ENCODE measurements at regions not wholly inside any gene's neighbourhood (a gene's known extent, or its start where the extent isn't known, plus 50 kb on each side); places are given as distances from the start of the nearest gene placed in this dataset.

DNA sequence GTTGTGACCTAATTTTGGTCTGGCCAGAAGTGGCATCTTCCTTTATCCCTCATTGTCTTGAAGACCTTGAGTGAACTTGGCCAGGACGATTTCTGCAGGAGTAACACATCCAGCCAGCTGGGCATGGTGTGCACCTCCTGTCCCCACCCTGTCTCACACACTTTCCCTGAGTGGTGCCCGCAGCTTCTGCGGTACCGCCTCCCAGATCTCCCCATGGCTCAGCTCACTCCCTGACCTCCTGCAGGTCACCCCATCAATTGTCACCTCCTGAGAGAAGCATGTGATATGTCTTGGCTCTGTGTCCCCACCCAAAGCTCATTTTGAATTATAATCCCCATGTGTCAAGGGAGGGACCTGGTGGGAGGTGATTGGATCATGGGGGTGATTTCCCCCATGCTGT, 50.2 kb upstream of the TP53I11 start:
- Histone ChIP-seq H3K27me3 (ENCODE audit: control insufficient read depth in 1 of 2, insufficient read depth in 1 of 2, low read length in 2 of 2) (peaks cover 33 to 47% of the 10 kb centered on the region in 2 experiments), H3K4me1 (ENCODE audit: control insufficient read depth, insufficient read depth, low read depth, low read length) (no peaks in the 10 kb centered on the region), H3K14ac (ENCODE audit: low read length in 2 of 2) (no peak overlapping the region), H3K27ac (ENCODE audit: low read length, poor library complexity, severe bottlenecking) (no peak overlapping the region), H3K9ac (ENCODE audit: low read length) (no peak overlapping the region), H2BK5ac (ENCODE audit: low read depth, low read length, poor library complexity, severe bottlenecking) (no peak overlapping the region), H3K23ac (ENCODE audit: low read length in 2 of 2) (no peak overlapping the region), H3K9me3 (ENCODE audit: control insufficient read depth, low read length) (no peaks in the 10 kb centered on the region), H3K4me2 (ENCODE audit: low read length, poor library complexity, severe bottlenecking) (no peak overlapping the region), H2AFZ (ENCODE audit: low read depth, low read length) (no peak overlapping the region), H3K79me1 (replicated peaks; ENCODE audit: low read length, poor library complexity, severe bottlenecking) (no peaks in the 10 kb centered on the region), H2BK120ac (ENCODE audit: low read depth, low read length) (no peak overlapping the region), H3K4ac (ENCODE audit: low read depth in 1 of 2, low read length in 2 of 2) (no peak overlapping the region), H3K4me3 (ENCODE audit: insufficient read depth in 1 of 2, low read depth in 1 of 2, low read length in 2 of 2) (no peak overlapping the region), H2AK5ac (ENCODE audit: low read length, severe bottlenecking) (no peak overlapping the region), H4K8ac (ENCODE audit: low read length) (no peak overlapping the region), H4K91ac (ENCODE audit: low read length) (peak overlapping the region; percentile 25), H3K18ac (ENCODE audit: low read depth in 1 of 2, low read length in 2 of 2) (no peak overlapping the region), H2BK12ac (ENCODE audit: low read length in 2 of 2) (no peak overlapping the region), H2BK15ac (ENCODE audit: low read depth, poor library complexity, severe bottlenecking) (no peak overlapping the region), H3K36me3 (ENCODE audit: control insufficient read depth in 1 of 2, insufficient read depth in 2 of 2, low read depth in 1 of 2, low read length in 2 of 2) (no peaks in the 10 kb centered on the region)
- no peak for DNase-seq
- 100% methylated on average over 2 of the region's 4 CpGs for WGBS

GRCh38 chr11:45001466-45002165, 50.9 kb upstream of the TP53I11 start:
- 99% methylated on average over 4 of the region's 6 CpGs for WGBS
- H4K8ac ChIP-seq (ENCODE audit: low read length), result no peak overlapping the region
- no peak overlapping the region for H3K4me2 ChIP-seq (ENCODE audit: low read length, poor library complexity, severe bottlenecking)
- H3K9ac ChIP-seq (ENCODE audit: low read length), result no peak overlapping the region
- no peak overlapping the region for H3K18ac ChIP-seq (ENCODE audit: low read depth in 1 of 2, low read length in 2 of 2)
- no peaks in the 10 kb centered on the region for H3K79me1 ChIP-seq (replicated peaks; ENCODE audit: low read length, poor library complexity, severe bottlenecking)
- no peak overlapping the region for H3K14ac ChIP-seq (ENCODE audit: low read length in 2 of 2)
- no peak overlapping the region for H2BK12ac ChIP-seq (ENCODE audit: low read length in 2 of 2)
- no peak overlapping the region for H2AFZ ChIP-seq (ENCODE audit: low read depth, low read length)
- no peaks in the 10 kb centered on the region for H3K36me3 ChIP-seq (ENCODE audit: control insufficient read depth in 1 of 2, insufficient read depth in 2 of 2, low read depth in 1 of 2, low read length in 2 of 2)
- H2BK5ac ChIP-seq (ENCODE audit: low read depth, low read length, poor library complexity, severe bottlenecking), result no peak overlapping the region
- H4K91ac ChIP-seq (ENCODE audit: low read length), result no peak overlapping the region
- no peaks in the 10 kb centered on the region for H3K9me3 ChIP-seq (ENCODE audit: control insufficient read depth, low read length)
- no peaks in the 10 kb centered on the region for H3K4me1 ChIP-seq (ENCODE audit: control insufficient read depth, insufficient read depth, low read depth, low read length)
- no peak overlapping the region for H2BK120ac ChIP-seq (ENCODE audit: low read depth, low read length)
- no peak overlapping the region for H2AK5ac ChIP-seq (ENCODE audit: low read length, severe bottlenecking)
- no peak overlapping the region for H3K23ac ChIP-seq (ENCODE audit: low read length in 2 of 2)
- DNase-seq, result no peak
- no peak overlapping the region for H3K4ac ChIP-seq (ENCODE audit: low read depth in 1 of 2, low read length in 2 of 2)
- H2BK15ac ChIP-seq (ENCODE audit: low read depth, poor library complexity, severe bottlenecking), result no peak overlapping the region
- H3K4me3 ChIP-seq (ENCODE audit: insufficient read depth in 1 of 2, low read depth in 1 of 2, low read length in 2 of 2), result no peak overlapping the region
- H3K27ac ChIP-seq (ENCODE audit: low read length, poor library complexity, severe bottlenecking), result no peak overlapping the region
- H3K27me3 ChIP-seq (ENCODE audit: control insufficient read depth in 1 of 2, insufficient read depth in 1 of 2, low read length in 2 of 2), result peaks cover 36 to 49% of the 10 kb centered on the region in 2 experiments

- DNase-seq, result no peak
- Histone ChIP-seq H4K8ac (ENCODE audit: low read length) (no peak overlapping the region), H3K14ac (ENCODE audit: low read length in 2 of 2) (no peak overlapping the region), H2BK12ac (ENCODE audit: low read length in 2 of 2) (no peak overlapping the region), H2BK5ac (ENCODE audit: low read depth, low read length, poor library complexity, severe bottlenecking) (no peak overlapping the region), H3K4me1 (ENCODE audit: control insufficient read depth, insufficient read depth, low read depth, low read length) (no peaks in the 10 kb centered on the region), H2AFZ (ENCODE audit: low read depth, low read length) (no peak overlapping the region), H3K4me3 (ENCODE audit: insufficient read depth in 1 of 2, low read depth in 1 of 2, low read length in 2 of 2) (no peak overlapping the region), H4K91ac (ENCODE audit: low read length) (no peak overlapping the region), H3K9ac (ENCODE audit: low read length) (no peak overlapping the region), H3K23ac (ENCODE audit: low read length in 2 of 2) (no peak overlapping the region), H3K4ac (ENCODE audit: low read depth in 1 of 2, low read length in 2 of 2) (no peak overlapping the region), H3K18ac (ENCODE audit: low read depth in 1 of 2, low read length in 2 of 2) (no peak overlapping the region), H2BK15ac (ENCODE audit: low read depth, poor library complexity, severe bottlenecking) (no peak overlapping the region), H2AK5ac (ENCODE audit: low read length, severe bottlenecking) (no peak overlapping the region), H3K27me3 (ENCODE audit: control insufficient read depth in 1 of 2, insufficient read depth in 1 of 2, low read length in 2 of 2) (peaks cover 33 to 42% of the 10 kb centered on the region in 2 experiments), H3K79me1 (replicated peaks; ENCODE audit: low read length, poor library complexity, severe bottlenecking) (no peaks in the 10 kb centered on the region), H3K36me3 (ENCODE audit: control insufficient read depth in 1 of 2, insufficient read depth in 2 of 2, low read depth in 1 of 2, low read length in 2 of 2) (no peaks in the 10 kb centered on the region), H3K4me2 (ENCODE audit: low read length, poor library complexity, severe bottlenecking) (no peak overlapping the region), H3K9me3 (ENCODE audit: control insufficient read depth, low read length) (no peaks in the 10 kb centered on the region), H3K27ac (ENCODE audit: low read length, poor library complexity, severe bottlenecking) (no peak overlapping the region), H2BK120ac (ENCODE audit: low read depth, low read length) (no peak overlapping the region)
- no CpG with 5 or more reads among the region's 1 CpG for WGBS
Observed at GRCh38 chr11:45005106-45005505, 54.4 kb upstream of the TP53I11 start.

DNA sequence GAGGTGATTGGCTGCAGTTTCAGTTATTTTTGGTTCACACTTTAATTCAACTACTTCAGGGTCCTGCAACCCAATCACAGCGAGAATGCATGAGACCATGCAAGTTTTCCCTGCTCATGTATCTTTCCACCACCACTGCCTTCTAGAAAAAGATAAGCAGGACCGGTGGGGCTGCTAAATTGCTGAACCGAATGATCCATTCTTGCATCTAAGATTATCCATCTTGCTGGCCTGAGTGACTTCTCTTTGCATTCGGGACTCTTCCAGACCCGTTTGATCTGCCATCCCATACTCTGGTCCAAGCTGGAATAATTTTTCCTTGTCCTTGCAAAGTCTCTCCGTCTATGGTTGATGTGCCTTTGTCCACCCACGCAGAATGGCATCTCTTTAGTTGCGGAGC, 56.3 kb upstream of the TP53I11 start:
- no peak overlapping the region for H3K4me2 ChIP-seq (ENCODE audit: low read length, poor library complexity, severe bottlenecking)
- H2AK5ac ChIP-seq (ENCODE audit: low read length, severe bottlenecking), result no peak overlapping the region
- H3K18ac ChIP-seq (ENCODE audit: low read depth in 1 of 2, low read length in 2 of 2), result peak overlapping the region in 1 of 2 experiments; percentile 12
- no peak overlapping the region for H2BK12ac ChIP-seq (ENCODE audit: low read length in 2 of 2)
- no peak overlapping the region for H3K4ac ChIP-seq (ENCODE audit: low read depth in 1 of 2, low read length in 2 of 2)
- peaks cover 28 to 31% of the 10 kb centered on the region in 2 experiments for H3K27me3 ChIP-seq (ENCODE audit: control insufficient read depth in 1 of 2, insufficient read depth in 1 of 2, low read length in 2 of 2)
- H2BK5ac ChIP-seq (ENCODE audit: low read depth, low read length, poor library complexity, severe bottlenecking), result no peak overlapping the region
- no peak overlapping the region for H3K9ac ChIP-seq (ENCODE audit: low read length)
- H3K36me3 ChIP-seq (ENCODE audit: control insufficient read depth in 1 of 2, insufficient read depth in 2 of 2, low read depth in 1 of 2, low read length in 2 of 2), result no peaks in the 10 kb centered on the region
- H3K14ac ChIP-seq (ENCODE audit: low read length in 2 of 2), result no peak overlapping the region
- no peaks in the 10 kb centered on the region for H3K79me1 ChIP-seq (replicated peaks; ENCODE audit: low read length, poor library complexity, severe bottlenecking)
- no peak overlapping the region for H2BK15ac ChIP-seq (ENCODE audit: low read depth, poor library complexity, severe bottlenecking)
- H4K91ac ChIP-seq (ENCODE audit: low read length), result peak overlapping the region; percentile 15
- H3K23ac ChIP-seq (ENCODE audit: low read length in 2 of 2), result no peak overlapping the region
- peaks cover 3% of the 10 kb centered on the region for H3K9me3 ChIP-seq (ENCODE audit: control insufficient read depth, low read length)
- no peak overlapping the region for H3K4me3 ChIP-seq (ENCODE audit: insufficient read depth in 1 of 2, low read depth in 1 of 2, low read length in 2 of 2)
- DNase-seq, result no peak
- 70% methylated on average over 8 of the region's 8 CpGs for WGBS
- no peak overlapping the region for H4K8ac ChIP-seq (ENCODE audit: low read length)
- H3K4me1 ChIP-seq (ENCODE audit: control insufficient read depth, insufficient read depth, low read depth, low read length), result no peaks in the 10 kb centered on the region
- H2AFZ ChIP-seq (ENCODE audit: low read depth, low read length), result no peak overlapping the region
- no peak overlapping the region for H2BK120ac ChIP-seq (ENCODE audit: low read depth, low read length)
- H3K27ac ChIP-seq (ENCODE audit: low read length, poor library complexity, severe bottlenecking), result no peak overlapping the region

Measured in mesenchymal stem cell (in vitro differentiated cells and primary cell).